Activated effector memory CD4-positive, alpha-beta T cell treated with anti-CD3 and anti-CD28 coated beads, Interleukin-2, amount 50 U/mL, for 16 hours (primary cell): ENCODE measurements at regions not wholly inside any gene's neighbourhood (a gene's known extent, or its start where the extent isn't known, plus 50 kb on each side); places are given as distances from the start of the nearest gene placed in this dataset.

Source experiments
- DNase-seq: peaks from one replicate; pipeline ENCODE4 v3.0.0-alpha.2; 2020

DNA sequence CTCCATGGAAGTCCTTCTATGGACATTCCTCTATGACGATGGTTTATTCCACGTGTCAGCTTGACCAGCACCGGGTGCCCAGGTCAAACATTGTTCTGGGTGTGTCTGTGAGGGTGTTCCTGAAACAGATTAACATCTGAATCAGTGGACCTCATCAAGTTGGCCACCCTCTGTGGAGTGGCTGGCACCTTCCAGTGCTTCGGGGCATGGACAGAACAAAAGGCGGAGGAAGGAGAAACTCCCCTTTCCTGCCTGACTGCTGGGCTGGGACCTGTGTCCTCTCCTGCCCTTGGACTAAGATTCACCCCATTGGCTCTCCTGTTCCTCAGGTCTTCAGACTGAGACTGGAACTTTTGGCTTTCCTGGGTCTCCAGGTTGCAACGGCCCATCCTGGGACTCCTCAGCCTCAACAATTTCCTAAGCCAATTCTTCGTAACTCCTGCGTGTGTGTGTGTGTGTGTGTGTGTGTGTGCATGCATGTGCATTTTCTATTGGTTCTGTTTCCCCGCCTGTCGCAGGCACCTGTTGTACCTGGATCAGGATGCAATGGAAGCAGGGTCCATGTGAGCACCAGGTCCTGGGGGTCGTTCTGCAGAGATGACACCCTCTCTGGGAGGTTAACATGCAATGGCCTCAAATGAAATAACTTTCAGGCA lies 357.2 kb upstream of the SALL3 start:
- no peak for DNase-seq

DNA sequence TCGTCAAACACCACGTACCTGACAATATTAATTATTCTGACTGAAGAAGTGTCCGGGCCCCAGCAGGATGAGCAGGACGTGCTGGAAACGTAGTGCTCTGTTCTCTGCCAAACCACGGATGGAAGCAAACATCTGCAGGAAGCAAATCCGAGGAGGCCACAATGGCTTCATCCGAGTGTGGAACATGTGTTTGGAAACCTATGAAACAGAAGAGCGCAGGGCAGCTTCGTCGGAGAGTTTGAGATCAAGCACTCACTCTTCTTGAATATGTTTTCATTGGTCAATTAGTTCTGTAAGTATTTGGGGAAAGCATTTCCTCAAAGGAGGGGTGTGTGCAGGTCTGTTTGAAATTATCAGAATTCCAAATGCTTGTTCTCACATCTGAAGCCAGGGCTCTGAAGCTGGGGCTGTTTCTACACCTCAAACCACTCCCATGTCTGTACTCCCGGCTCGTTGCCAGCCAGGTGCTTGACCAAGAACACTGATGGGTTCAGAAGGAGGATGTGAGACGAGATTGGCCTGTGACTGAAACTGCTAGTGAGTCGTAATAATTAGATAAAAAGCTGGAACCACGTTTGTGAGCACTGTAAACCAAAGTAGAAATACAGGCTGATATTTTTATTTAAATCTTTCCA lies 356.6 kb upstream of the SALL3 start:
- DNase-seq, result no peak

DNA sequence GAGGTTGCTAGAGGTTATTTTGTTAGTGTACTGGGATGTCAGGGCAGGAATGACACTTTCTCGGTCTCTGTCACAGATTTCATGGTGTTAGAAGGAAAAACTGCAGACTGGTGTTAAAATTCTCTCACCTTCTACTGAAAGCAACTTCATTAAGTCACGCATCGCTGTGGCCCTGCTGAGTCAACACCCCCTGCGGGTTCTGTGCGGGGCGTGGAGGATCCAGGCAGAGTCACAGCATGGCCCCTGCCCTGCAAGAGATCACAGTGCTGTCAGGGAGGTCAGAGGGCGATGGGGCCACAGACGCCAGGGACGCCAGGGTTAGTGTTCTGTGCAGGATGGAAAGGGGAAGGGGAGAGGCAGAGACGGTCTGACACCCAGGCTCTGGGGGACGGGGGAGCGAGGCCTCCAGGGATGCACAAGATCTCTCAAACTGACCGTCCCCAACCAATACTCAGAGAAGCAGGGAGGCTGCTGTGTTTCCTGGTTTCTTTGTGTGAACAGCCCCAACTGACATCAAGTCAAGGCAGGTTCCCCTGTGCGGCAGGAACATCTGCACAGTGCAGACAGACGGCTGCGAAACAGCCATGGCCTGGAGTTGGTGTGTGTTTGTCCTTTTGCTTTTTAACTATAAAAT lies 354.9 kb upstream of the SALL3 start:
- DNase-seq, result no peak

DNA sequence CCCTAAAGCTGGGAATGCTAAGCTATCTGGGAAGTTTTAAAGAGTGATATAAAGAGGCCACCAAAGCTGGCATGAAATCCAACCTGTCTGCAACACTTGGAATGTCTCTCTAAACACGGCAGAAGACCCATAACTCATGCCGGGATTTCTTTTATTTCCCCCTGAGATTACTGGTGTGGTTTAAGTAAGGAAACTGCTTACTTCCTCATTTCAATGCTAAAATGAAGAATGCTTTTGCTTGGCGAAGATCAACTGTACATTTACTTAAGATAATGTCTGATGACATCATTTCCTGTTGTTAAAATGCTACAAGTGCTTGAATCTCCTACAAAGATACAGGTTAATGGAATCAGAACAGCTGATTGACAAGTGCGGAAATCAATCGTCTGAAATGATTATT lies 353.8 kb upstream of the SALL3 start:
- DNase-seq, result no peak

DNA sequence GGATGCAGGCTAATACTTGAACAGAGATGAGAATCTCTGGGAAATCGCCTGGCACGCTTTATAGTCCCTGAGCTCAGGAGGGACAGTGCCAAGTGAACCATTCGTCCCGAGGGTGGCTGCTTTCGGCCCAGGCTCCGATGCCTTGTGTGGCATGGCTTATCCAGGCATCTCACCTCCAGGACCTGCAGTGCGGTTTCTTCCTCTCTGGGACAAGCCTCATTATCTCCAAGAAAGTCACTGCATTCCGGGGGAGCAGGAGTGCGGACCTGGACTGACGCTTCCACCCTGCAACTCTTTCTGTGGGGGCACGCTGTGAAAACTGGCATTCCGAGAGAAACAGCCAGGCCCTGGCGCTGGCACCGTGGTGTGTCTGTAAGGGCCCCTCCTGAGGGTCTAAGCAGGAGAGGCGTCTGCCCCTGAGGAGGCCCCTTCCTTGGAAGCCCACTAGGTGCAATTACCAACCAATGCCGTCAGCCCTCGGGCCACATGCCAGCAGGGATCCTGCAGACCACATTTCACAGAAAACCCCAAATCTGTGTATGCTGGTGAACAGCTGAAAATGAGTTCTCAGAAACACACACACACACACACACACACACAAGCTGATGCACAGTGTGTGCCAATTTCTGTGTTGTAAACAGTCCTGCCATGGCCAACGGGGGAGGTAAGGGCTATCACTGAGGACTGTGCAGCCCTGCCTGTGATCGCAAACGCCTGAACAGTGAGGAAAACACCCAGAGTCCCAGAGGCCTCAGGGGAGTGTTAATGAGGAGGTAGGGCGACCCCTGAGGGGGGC lies 351.9 kb upstream of the SALL3 start:
- DNase-seq, result no peak

DNA sequence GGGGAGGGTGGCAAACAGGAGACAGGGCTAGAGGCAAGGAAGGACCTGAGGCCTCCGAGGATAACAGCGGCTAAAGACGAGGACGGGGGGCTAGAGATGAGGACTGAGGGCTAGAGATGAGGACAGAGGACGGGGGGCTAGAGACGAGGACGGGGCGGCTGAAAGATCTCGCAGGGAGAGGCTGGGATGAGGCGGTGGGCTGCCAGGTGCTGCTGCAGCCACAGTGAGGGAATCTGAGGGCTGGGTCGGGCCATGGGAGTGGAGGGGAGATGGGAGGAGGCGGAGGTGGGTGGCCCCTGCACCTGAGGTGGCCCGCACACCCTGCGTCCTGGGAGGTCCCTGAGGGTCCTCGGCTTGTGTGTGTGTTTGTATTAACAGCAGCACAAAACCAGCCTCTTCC lies 350.2 kb upstream of the SALL3 start:
- no peak for DNase-seq

DNA sequence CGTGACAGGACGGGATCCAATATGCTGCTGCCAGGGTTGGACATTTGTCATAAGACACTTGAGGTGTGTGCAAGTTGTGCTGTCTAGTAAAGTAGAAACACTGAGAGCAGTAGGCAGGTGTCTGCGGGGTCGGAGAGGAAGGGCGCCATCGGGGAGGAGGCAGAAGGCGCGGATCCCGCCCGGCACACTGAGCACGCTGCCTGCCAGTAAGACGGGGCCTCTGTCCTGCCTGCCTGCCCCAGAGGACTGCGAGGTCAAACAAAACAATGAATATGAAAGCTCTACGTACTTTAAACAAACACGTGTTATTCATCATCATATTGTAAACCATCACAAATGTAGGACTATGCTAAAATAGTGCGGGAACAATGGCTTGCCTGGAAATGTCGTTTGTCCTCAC lies 349.3 kb upstream of the SALL3 start:
- no peak for DNase-seq

DNA sequence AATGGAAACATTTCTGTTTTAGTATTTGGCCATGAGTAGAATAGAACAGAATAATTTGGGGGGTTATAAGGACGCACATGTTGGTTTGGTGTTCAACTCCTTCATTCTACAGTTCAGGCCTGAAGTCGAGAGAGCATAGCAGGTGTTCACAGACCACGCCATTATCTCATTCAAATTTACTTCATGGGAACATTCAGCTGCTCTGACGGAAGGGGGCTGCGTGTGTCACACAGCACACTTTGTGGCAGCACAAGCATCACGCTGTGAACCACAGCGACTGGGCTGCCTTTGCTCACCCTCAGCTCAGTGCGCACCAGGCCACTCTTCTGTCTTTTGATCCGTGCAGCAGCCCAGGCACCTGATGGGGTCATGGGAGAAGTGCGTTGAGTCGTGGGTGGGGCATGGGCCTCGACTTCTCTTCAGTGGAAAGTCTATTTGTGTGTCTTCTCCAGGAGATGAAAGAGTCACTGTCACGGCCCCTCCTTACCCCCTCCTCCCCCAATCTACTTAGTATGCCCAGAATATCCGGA lies 348.6 kb upstream of the SALL3 start:
- DNase-seq, result no peak

DNA sequence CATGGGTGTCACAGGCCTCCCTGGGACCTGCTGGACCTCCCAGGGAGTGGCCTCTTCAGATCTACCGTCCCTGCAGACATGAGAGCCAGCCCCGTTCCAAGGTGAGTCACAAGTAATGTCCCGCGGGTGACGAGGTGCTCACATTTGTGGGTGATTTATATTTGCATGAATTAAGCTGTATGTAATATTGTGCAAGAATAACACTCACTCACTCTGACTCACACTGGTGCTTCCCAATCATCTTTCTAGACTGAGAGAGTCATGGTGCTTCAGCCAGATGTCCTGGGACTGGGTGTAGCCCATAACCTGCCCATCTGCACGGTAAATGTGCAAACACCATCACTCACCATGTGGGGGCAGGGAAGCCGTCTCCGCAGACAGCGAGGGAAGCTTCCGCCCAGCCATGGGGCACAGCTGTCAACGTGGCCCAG lies 347.5 kb upstream of the SALL3 start:
- no peak for DNase-seq

DNA sequence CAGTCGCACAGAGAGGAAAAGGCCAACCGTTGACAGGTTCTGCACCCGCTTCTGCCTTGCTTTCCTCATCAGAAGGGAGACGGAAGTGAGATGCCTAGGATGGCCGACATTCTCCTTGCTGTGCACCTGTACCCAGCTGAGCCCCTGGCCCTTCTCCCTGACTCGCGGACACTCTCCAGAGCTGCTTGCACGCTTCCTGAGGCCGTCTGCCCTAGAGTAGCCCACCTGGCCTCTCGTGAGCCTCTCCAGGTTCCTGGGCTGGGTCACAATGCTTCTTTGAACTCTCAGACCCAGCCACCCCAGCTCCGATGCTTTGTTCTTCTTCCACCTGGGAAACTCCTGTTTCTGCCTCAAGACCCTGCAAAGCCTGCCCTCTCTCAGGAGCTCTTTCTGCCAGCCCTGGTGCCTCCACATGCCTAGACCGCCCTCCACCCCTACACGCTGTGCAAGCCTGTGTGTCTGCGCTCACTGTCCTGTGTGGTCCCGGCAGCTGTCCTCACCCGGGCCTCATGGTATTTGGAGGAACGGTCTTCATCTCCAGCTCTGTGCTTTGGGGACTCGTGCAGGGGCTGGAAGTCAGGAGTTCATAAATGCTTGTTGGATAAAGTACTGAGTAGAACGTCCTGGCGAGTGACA lies 345.4 kb upstream of the SALL3 start:
- DNase-seq, result no peak

DNA sequence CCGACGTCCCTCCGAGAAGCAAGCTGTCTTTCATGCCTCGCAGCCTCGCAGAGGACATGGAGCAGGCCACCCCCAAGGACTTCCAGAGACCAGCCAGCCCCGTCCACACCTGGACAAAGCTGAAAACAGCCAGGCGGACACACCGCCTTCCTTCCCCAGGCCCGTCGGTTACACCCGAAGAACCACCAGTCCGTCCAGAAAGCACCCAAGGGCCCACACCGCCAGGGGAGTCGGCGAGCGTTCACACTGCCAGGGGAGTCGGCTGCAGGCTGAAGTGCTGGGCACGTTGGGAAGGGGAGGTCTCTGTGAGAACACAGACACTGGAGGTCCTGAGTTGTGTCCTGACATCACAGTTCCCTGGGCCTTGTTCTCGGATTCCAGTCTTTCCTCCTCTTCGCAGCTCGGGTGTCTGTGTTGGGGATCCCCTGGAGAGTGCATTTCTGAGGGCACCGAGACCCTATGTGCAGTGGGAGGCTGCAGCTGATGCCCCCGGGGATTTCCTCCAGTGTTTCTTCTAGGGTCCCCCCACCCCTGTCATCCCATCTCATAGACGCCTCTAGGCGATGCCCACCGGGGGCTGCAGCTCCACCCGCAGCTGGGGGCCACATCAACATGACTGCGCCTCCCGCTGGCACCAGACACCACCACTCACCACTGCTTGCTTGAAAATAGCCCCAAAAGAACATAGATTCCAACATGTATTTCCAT lies 344.4 kb upstream of the SALL3 start:
- DNase-seq, result no peak

DNA sequence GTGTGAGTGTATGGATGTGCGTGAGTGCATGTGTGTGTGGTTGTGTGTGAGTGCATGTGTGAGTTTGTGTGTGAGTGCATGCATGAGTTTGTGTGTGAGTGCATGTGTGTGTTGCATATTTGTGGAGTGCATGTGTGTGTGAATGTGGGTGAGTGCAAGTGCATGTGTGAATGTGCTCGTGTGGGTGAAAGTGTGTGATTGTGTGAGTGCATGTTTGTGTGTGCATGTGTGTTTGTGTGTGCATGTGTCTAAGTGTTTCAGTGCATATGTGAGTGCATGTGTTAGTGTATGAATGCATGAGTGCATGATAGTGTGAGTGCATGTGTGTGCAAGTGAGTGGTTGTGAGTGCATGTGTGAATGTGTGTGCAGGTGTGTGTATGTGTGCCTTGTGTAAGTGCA lies 343.4 kb upstream of the SALL3 start:
- DNase-seq, result no peak

DNA sequence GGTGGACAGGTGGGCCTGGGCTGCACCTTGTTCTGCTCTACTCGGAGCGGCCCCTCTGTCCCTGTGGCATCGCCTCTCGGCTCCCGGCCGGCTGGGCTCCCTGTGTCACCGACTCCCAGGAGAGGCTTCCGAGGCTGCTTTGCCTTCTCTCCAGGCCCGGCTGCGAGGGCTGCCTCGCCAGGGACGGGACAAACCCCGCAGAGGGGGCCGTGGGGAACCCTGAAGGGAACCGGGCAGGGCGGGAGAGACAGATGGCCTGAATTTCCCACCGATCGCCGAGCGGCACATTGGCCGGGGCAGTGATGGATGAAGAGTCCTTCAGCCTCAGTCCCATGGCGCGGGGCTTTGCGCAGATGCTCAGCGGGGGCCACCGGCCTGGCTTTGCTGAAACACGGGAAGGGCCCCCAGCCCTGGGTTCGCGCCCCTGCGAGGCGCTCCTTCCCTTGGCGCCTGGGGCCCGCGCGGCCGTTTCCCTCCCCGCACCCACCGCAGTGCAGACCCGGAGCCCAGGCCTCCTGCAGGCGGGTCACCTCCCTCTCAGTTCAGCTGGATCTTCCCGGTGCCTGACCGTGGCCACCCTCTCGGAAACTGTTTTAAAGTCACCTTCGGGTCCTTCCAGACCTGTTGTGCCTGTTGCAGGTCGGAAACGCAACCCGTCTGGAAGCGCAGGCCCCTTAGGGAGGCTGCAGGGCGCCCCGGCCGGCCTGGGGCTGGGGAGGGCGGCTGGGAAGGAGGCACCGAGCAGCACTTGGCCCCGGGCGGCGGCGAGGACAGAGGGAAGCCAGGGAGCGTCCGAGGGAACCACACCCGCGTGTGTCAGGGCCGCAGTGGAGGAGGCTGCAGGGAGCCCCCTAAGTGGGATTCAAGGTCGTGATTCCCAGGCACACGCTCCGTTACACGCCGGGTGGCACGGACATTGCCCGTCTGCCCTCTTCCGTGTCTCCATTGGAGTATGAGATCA lies 341.9 kb upstream of the SALL3 start:
- no peak for DNase-seq

DNA sequence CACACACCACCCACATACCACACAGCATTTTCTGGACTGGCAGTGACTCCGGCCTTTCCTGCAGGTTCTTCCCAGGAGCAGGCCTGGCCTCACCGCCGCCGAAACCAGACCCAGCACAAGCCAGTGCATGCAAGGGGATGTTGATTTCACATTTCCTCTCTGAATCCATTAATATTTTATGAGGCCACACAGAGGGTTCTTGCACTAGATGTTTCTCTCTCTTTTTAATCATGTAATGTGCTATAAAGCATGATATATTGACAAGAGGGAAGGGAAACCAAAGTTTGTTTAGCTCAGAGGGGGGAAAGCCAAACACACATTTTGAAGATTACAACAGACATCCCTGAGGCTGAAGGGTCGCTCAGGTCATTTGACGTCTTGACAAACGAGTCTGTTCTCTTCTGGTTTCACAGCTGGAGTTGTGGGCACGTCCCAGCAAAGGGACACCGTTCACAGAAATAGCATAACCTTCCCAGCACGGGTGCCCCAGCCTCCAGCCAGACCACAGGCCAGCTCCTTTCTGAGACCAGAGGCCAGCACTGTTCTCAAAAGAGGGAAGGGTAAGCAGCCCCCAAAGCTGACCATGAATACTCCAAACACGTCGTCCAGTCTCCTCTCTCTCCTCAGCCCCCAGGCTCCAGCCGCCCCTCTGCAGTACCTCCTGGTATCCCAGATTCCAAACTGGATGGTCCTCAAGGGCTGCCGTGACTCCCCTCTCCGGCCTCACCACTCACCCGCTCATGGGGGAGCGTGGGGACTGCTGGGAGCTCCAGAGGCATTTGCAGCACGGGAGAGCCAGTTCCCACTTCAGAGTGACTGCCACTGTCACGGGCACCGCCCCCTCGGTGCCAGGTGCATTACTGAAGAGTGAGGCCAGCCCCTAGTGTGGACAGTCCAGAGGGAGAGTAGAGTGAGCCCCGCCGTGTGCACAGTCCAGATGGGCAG lies 340.3 kb upstream of the SALL3 start:
- no peak for DNase-seq

DNA sequence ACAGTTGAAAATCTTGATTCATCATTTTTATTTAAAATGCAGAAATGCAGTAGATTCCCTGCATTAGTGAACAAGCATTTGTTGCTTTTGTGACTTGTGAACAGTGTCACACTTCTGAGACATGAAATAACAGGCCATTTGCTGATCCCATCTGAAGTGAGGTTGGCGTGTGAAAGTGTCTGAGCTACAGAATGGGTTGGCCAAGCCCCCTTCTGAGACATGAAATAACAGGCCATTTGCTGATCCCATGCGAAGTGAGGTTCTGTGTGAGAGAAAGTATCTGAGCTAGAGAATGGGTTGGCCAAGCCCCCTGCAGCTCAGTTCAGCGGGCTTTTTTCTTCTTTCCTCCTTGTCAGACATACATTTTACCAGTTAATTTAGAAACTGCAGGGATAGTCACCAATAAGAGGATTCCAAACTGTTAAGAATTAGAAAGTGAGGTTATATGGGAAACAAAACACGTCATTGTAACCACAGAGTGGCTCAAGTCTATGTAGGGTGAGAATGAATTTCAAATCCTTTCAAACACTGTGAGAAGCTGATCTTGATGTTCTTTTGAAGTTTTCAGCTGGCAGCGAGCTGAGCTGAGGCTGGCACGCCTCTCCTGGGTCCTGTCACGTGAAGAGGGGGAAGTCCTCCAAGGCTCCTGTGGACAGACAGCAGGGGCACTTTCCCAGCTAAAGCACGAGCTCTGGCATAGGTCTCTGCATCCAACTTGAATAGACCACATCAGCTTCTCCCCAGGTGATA lies 339.2 kb upstream of the SALL3 start:
- DNase-seq, result no peak

DNA sequence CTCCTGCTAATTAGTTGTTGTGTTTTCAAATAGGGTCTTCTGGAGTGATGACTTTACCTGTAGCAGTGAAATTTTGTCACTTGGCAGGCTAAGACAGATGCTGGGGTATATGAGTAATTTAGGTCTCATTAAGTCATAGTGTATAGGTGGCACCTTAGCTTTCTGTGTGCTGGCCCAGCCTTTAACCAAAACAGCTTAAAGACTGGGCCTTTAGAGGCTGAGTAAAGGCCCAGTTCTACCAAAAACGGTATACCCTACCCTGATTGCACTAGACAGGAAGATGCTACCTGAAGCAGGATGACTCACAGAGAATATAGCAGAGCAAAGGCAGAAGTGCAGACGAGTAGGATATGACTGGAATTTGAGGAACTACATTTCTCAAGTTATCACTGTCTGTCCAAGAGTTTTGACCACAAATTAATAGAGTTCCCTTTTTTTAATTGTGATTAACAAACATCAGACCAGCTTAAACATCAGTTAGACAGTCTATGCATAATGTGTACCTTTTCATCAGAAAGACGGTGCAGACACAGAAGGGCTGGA lies 337.9 kb upstream of the SALL3 start:
- no peak for DNase-seq

DNA sequence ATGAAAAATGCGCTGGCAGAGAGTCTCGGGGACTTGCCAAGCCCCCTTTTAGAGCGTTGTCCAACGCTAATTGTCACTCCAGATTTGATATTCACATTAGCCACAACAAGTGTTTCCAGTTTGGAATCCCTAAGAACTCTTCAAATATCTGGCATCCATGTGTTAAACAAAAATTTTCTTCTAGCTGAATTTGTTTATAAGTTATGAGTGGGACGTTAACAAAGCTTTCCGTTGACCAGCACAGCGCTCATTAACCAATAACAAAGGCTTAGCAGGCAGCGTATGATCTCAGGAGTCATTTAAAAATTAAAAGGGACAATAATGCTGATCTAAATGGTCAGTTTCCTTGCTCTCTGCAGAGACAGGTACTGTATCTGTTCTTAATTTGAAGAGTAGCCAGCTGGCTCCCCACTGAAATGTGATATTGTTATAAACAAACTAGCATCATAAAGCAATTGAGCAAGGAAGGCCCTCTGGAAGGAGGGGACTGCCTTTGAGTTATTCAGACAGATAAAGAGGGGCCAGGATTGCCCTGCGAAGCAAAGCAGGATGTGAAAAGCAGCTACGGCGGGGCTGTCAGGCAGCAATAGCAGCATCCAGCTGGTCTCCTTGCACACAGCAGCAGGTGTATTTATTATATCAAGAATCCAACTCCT lies 337.2 kb upstream of the SALL3 start:
- no peak for DNase-seq

DNA sequence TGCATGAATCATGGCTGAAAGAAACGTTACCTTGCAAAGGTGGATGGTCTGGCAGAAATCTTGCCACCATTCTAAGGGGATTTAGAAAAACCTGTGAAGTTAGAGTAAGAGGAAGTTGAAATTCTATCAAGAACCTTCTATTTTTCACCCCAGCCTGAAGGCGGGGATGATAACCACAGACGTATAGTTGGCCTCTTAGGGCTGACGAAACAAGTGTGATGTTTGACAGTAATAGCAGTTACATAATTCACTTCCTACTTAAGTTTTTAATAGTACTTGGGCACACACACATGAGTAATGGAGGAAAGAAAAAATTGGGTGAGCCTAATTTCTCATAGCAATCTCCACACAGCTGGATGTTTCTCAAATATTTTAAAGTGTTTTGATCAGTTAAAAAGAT lies 336.6 kb upstream of the SALL3 start:
- DNase-seq, result no peak
